ENCODE measurements at regions not wholly inside any gene's neighbourhood (a gene's known extent, or its start where the extent isn't known, plus 50 kb on each side); places are given as distances from the start of the nearest gene placed in this dataset.

DNA sequence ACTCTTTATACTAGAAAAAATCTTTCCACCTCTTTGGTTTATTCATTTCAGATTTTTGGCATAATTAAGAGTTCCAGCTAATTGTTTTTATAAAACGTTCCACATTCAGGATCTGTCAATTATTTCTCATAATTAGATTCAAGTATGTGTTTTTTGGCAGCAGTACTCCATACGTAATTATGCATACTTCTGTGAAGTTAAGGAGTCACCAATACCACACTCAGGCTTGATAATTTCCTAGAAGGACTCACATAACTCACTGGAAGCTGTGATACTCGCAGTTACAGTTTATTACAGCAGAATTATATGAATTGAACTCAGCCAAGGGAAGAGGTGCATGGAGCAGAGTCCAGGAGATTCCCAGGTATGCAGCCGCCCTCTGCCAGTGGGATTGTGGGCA is 290.5 kb upstream of the AKR1E2 start:
- CTCF ChIA-PET, result no interaction called here
- POLR2A ChIA-PET, result no interaction called here
- no peaks in the 10 kb centered on the region for H3K27me3 Mint-ChIP-seq (ENCODE audit: low read depth)
- ATAC-seq (no peak), DNase-seq (ENCODE audit: low spot score) (no peak)
- no peak for TF ChIP-seq SP1 (CRISPR knock-in tag; conservative IDR thresholded peaks at IDR 0.05)
- TF ChIP-seq ESRRA (CRISPR knock-in tag; IDR thresholded peaks at IDR 0.05; ENCODE audit: borderline replicate concordance), result no peak
- TF ChIP-seq IRF2 (CRISPR knock-in tag; IDR thresholded peaks at IDR 0.05; ENCODE audit: borderline replicate concordance, low read depth), result no peak
- TF ChIP-seq, protein P1, sequence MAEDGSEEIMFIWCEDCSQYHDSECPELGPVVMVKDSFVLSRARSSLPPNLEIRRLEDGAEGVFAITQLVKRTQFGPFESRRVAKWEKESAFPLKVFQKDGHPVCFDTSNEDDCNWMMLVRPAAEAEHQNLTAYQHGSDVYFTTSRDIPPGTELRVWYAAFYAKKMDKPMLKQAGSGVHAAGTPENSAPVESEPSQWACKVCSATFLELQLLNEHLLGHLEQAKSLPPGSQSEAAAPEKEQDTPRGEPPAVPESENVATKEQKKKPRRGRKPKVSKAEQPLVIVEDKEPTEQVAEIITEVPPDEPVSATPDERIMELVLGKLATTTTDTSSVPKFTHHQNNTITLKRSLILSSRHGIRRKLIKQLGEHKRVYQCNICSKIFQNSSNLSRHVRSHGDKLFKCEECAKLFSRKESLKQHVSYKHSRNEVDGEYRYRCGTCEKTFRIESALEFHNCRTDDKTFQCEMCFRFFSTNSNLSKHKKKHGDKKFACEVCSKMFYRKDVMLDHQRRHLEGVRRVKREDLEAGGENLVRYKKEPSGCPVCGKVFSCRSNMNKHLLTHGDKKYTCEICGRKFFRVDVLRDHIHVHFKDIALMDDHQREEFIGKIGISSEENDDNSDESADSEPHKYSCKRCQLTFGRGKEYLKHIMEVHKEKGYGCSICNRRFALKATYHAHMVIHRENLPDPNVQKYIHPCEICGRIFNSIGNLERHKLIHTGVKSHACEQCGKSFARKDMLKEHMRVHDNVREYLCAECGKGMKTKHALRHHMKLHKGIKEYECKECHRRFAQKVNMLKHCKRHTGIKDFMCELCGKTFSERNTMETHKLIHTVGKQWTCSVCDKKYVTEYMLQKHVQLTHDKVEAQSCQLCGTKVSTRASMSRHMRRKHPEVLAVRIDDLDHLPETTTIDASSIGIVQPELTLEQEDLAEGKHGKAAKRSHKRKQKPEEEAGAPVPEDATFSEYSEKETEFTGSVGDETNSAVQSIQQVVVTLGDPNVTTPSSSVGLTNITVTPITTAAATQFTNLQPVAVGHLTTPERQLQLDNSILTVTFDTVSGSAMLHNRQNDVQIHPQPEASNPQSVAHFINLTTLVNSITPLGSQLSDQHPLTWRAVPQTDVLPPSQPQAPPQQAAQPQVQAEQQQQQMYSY (CRISPR knock-in tag; IDR thresholded peaks at IDR 0.05), result no peak
- TF ChIP-seq NR2C2 (CRISPR knock-in tag; IDR thresholded peaks at IDR 0.05), result no peak
- TF ChIP-seq GTF2I (CRISPR knock-in tag; conservative IDR thresholded peaks at IDR 0.05), result no peak
- no peak for TF ChIP-seq ZNF671 (CRISPR knock-in tag; IDR thresholded peaks at IDR 0.05)
- TF ChIP-seq, protein P2, sequence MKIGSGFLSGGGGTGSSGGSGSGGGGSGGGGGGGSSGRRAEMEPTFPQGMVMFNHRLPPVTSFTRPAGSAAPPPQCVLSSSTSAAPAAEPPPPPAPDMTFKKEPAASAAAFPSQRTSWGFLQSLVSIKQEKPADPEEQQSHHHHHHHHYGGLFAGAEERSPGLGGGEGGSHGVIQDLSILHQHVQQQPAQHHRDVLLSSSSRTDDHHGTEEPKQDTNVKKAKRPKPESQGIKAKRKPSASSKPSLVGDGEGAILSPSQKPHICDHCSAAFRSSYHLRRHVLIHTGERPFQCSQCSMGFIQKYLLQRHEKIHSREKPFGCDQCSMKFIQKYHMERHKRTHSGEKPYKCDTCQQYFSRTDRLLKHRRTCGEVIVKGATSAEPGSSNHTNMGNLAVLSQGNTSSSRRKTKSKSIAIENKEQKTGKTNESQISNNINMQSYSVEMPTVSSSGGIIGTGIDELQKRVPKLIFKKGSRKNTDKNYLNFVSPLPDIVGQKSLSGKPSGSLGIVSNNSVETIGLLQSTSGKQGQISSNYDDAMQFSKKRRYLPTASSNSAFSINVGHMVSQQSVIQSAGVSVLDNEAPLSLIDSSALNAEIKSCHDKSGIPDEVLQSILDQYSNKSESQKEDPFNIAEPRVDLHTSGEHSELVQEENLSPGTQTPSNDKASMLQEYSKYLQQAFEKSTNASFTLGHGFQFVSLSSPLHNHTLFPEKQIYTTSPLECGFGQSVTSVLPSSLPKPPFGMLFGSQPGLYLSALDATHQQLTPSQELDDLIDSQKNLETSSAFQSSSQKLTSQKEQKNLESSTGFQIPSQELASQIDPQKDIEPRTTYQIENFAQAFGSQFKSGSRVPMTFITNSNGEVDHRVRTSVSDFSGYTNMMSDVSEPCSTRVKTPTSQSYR (CRISPR knock-in tag; IDR thresholded peaks at IDR 0.05), result no peak
- TF ChIP-seq, protein P3, sequence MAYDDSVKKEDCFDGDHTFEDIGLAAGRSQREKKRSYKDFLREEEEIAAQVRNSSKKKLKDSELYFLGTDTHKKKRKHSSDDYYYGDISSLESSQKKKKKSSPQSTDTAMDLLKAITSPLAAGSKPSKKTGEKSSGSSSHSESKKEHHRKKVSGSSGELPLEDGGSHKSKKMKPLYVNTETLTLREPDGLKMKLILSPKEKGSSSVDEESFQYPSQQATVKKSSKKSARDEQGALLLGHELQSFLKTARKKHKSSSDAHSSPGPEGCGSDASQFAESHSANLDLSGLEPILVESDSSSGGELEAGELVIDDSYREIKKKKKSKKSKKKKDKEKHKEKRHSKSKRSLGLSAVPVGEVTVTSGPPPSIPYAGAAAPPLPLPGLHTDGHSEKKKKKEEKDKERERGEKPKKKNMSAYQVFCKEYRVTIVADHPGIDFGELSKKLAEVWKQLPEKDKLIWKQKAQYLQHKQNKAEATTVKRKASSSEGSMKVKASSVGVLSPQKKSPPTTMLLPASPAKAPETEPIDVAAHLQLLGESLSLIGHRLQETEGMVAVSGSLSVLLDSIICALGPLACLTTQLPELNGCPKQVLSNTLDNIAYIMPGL (CRISPR knock-in tag; IDR thresholded peaks at IDR 0.05), result no peak
- no peak for TF ChIP-seq ATF1 (CRISPR knock-in tag; IDR thresholded peaks at IDR 0.05)
- TF ChIP-seq NFYB (CRISPR knock-in tag; conservative IDR thresholded peaks at IDR 0.05; ENCODE audit: low read depth), result no peak
- TF ChIP-seq TEAD4 (CRISPR knock-in tag; IDR thresholded peaks at IDR 0.05), result no peak
- no peak overlapping the region for H3K27ac Mint-ChIP-seq
- H3K4me3 Mint-ChIP-seq, result no peak overlapping the region
- peaks cover 33% of the 10 kb centered on the region for H3K9me3 Mint-ChIP-seq
- H3K36me3 Mint-ChIP-seq, result peaks cover 6% of the 10 kb centered on the region; the same call in 1 of the 2 replicates
- H3K4me1 Mint-ChIP-seq, result no peaks in the 10 kb centered on the region

DNA sequence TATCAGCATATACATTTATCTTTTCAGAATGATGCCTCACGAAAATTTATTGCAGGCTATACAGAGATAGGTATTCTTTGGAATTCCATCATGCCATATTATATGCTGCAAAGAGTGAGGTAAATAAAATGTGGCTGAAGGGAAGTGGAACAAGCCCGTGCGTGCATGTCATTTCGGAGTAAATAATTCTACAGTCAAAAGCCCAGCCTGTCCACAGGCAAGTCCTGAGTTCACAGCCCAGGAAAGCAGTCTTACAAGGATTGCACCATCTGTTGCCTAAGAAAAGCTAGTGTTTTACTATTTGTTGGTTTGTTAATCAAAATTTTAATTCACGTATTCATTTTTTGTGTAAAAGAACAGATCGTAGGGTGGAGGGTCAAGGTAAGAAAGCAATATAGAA is 292.4 kb upstream of the AKR1E2 start:
- Mint-ChIP-seq H3K9me3 (peaks cover 25% of the 10 kb centered on the region), H3K36me3 (peaks cover 6% of the 10 kb centered on the region; the same call in 1 of the 2 replicates), H3K4me1 (no peaks in the 10 kb centered on the region), H3K4me3 (no peak overlapping the region), H3K27ac (no peak overlapping the region), H3K27me3 (ENCODE audit: low read depth) (no peaks in the 10 kb centered on the region)
- no peak for ATAC-seq
- POLR2A ChIA-PET, result no interaction called here
- DNase-seq (ENCODE audit: low spot score), result no peak
- CTCF ChIA-PET, result interaction anchor here (0.9 kb wide), 1 partner anchor 11 kb away, joined by 3 read pairs; no protein-coding TSS in a partner anchor
- TF ChIP-seq KAT7 (CRISPR knock-in tag; IDR thresholded peaks at IDR 0.05; ENCODE audit: borderline replicate concordance) (no peak), NR1H2 (CRISPR knock-in tag; IDR thresholded peaks at IDR 0.05) (no peak), ZNF423 (CRISPR knock-in tag; IDR thresholded peaks at IDR 0.05) (no peak)
- TF ChIP-seq, protein P4, sequence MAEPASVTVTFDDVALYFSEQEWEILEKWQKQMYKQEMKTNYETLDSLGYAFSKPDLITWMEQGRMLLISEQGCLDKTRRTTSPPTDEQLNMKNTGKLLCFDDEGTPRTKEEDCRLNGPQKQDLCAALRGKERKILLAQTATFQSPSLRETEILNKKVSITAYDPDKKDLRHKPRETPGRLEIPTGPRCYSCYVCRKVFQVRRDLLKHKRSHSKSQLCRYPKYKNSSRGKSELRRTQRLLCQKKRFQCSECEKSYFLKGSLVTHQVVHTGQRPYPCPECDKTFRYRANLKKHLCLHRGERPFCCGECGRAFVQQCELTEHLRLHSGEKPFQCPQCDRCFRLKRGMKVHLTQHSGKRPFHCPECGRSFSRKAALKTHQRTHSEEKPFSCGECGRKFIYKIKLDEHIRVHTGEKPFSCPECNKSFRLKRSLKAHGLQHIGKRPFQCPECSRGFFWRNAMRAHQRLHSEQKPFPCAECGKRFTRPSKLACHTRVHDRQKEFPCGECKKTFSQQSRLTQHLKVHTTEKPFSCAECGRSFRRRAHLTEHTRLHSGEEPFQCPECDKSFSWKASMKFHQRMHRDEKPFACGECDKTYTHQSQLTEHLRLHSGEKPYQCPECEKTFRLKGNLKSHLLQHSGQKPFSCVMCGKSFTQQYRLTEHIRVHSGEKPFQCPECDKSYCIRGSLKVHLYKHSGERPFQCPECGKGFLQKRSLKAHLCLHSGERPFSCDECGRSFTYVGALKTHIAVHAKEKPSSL (CRISPR knock-in tag; conservative IDR thresholded peaks at IDR 0.05), result no peak
- TF ChIP-seq, protein P5, sequence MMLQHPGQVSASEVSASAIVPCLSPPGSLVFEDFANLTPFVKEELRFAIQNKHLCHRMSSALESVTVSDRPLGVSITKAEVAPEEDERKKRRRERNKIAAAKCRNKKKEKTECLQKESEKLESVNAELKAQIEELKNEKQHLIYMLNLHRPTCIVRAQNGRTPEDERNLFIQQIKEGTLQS (CRISPR knock-in tag; conservative IDR thresholded peaks at IDR 0.05), result no peak
- TF ChIP-seq, protein P6, sequence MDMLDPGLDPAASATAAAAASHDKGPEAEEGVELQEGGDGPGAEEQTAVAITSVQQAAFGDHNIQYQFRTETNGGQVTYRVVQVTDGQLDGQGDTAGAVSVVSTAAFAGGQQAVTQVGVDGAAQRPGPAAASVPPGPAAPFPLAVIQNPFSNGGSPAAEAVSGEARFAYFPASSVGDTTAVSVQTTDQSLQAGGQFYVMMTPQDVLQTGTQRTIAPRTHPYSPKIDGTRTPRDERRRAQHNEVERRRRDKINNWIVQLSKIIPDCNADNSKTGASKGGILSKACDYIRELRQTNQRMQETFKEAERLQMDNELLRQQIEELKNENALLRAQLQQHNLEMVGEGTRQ (CRISPR knock-in tag; IDR thresholded peaks at IDR 0.05), result no peak
- TF ChIP-seq, protein P7, sequence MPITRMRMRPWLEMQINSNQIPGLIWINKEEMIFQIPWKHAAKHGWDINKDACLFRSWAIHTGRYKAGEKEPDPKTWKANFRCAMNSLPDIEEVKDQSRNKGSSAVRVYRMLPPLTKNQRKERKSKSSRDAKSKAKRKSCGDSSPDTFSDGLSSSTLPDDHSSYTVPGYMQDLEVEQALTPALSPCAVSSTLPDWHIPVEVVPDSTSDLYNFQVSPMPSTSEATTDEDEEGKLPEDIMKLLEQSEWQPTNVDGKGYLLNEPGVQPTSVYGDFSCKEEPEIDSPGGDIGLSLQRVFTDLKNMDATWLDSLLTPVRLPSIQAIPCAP (CRISPR knock-in tag; IDR thresholded peaks at IDR 0.05), result no peak
